KMS-11 (cell line): ENCODE measurements at regions not wholly inside any gene's neighbourhood (a gene's known extent, or its start where the extent isn't known, plus 50 kb on each side); places are given as distances from the start of the nearest gene placed in this dataset.

Experiments
- H2AFZ ChIP-seq: fragments of 200-600 bp; sonication (generic); 2 replicates; pipeline ENCODE4 v1.6.1; 2016; ENCODE audit warnings: antibody characterized with exemption, mixed run types, low read depth
- H3K27ac ChIP-seq: fragments of 200-600 bp; sonication (generic); 2 replicates; pipeline ENCODE4 v1.6.1; 2016; ENCODE audit warnings: mild to moderate bottlenecking, mixed run types
- H3K27me3 ChIP-seq: fragments of 200-600 bp; sonication (generic); 2 replicates; pipeline ENCODE4 v1.6.1; 2017; ENCODE audit warnings: mild to moderate bottlenecking, low read depth, mixed run types, moderate library complexity; ENCODE audit not compliant: insufficient read depth
- H3K36me3 ChIP-seq: fragments of 200-600 bp; sonication (generic); 2 replicates; pipeline ENCODE4 v1.6.1; 2017; ENCODE audit warnings: mild to moderate bottlenecking, mixed run types; ENCODE audit not compliant: insufficient read depth
- H3K4me1 ChIP-seq: fragments of 200-600 bp; sonication (generic); 2 replicates; pipeline ENCODE4 v1.6.1; 2016; ENCODE audit warnings: mild to moderate bottlenecking, low read depth, mixed run types; ENCODE audit not compliant: poor library complexity, severe bottlenecking
- H3K4me2 ChIP-seq: fragments of 200-600 bp; sonication (generic); 2 replicates; pipeline ENCODE4 v1.7.0; 2016; ENCODE audit warnings: mild to moderate bottlenecking, mixed run types
- H3K4me3 ChIP-seq: fragments of 200-600 bp; sonication (generic); IDR thresholded peaks from 2 replicates; pipeline ENCODE4 v1.6.1; 2017; ENCODE audit warnings: low read depth, low read length, mixed read lengths; ENCODE audit not compliant: insufficient read depth
- H3K79me2 ChIP-seq: fragments of 200-600 bp; sonication (generic); 2 replicates; pipeline ENCODE4 v1.6.1; 2016; ENCODE audit warnings: low read depth, mixed run types; ENCODE audit not compliant: insufficient read depth
- H3K9ac ChIP-seq: fragments of 200-600 bp; sonication (generic); 2 replicates; pipeline ENCODE4 v1.6.1; 2016; ENCODE audit warnings: mild to moderate bottlenecking, mixed run types
- H4K20me1 ChIP-seq: fragments of 200-600 bp; sonication (generic); 2 replicates; pipeline ENCODE4 v1.6.1; 2016; ENCODE audit warnings: mild to moderate bottlenecking, mixed run types; ENCODE audit not compliant: insufficient read depth
- TF ChIP-seq, protein P1 (sequence below): fragments of 200-600 bp; sonication (generic); conservative IDR thresholded peaks from 2 replicates; pipeline ENCODE4 v1.6.1; 2017; ENCODE audit warnings: low read depth, mild to moderate bottlenecking, antibody characterized with exemption, low read length, moderate library complexity, mixed read lengths

DNA sequence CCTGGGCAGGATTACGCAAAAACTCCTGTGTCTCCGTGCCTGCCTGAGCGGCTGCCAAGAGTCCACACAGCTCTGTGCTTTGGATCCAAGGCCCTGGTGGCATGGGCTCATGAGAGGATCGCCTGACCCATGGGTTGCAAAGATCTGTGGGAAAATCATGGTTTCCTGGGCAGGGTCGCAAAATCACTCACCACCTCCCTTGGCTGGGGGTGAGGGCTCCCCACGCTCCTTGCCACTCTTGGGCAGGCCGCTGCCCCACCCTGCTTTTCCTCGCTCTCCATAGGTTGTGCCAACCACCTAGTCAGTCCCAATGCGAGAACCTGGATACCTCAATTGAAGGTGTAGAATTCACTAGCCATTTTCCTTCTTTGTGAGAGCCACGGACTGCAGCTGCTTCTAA, 66.5 kb upstream of the MAGEB18 start:
- H2AFZ ChIP-seq, result no peak overlapping the region
- H4K20me1 ChIP-seq, result no peaks in the 10 kb centered on the region
- no peak overlapping the region for H3K27ac ChIP-seq
- H3K4me2 ChIP-seq, result no peak overlapping the region
- no peaks in the 10 kb centered on the region for H3K27me3 ChIP-seq
- H3K36me3 ChIP-seq, result no peaks in the 10 kb centered on the region
- H3K9ac ChIP-seq, result no peak overlapping the region
- H3K4me3 ChIP-seq, result no peak overlapping the region
- no peaks in the 10 kb centered on the region for H3K79me2 ChIP-seq
- no peaks in the 10 kb centered on the region for H3K4me1 ChIP-seq
- TF ChIP-seq, protein P1, sequence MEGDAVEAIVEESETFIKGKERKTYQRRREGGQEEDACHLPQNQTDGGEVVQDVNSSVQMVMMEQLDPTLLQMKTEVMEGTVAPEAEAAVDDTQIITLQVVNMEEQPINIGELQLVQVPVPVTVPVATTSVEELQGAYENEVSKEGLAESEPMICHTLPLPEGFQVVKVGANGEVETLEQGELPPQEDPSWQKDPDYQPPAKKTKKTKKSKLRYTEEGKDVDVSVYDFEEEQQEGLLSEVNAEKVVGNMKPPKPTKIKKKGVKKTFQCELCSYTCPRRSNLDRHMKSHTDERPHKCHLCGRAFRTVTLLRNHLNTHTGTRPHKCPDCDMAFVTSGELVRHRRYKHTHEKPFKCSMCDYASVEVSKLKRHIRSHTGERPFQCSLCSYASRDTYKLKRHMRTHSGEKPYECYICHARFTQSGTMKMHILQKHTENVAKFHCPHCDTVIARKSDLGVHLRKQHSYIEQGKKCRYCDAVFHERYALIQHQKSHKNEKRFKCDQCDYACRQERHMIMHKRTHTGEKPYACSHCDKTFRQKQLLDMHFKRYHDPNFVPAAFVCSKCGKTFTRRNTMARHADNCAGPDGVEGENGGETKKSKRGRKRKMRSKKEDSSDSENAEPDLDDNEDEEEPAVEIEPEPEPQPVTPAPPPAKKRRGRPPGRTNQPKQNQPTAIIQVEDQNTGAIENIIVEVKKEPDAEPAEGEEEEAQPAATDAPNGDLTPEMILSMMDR, result no peak

- H3K4me2 ChIP-seq, result no peak overlapping the region
- H3K4me3 ChIP-seq, result no peak overlapping the region
- H2AFZ ChIP-seq, result no peak overlapping the region
- TF ChIP-seq, protein P1, result no peak
- no peaks in the 10 kb centered on the region for H4K20me1 ChIP-seq
- no peaks in the 10 kb centered on the region for H3K27me3 ChIP-seq
- no peak overlapping the region for H3K9ac ChIP-seq
- H3K4me1 ChIP-seq, result no peaks in the 10 kb centered on the region
- H3K36me3 ChIP-seq, result no peaks in the 10 kb centered on the region
- H3K79me2 ChIP-seq, result no peaks in the 10 kb centered on the region
- H3K27ac ChIP-seq, result no peak overlapping the region
These were observed 55.0 kb upstream of the MAGEB18 start for GRCh38 chrX:26083093-26083492.
